C4-2B (cell line): ENCODE measurements at regions not wholly inside any gene's neighbourhood (a gene's known extent, or its start where the extent isn't known, plus 50 kb on each side); places are given as distances from the start of the nearest gene placed in this dataset.

ENCODE experiments used
- ZFX ChIP-seq: fragments of 450-650 bp; IDR thresholded peaks from 2 replicates; pipeline ENCODE4 v1.6.1; 2017
- TF ChIP-seq, protein P1 (sequence below): fragments of 450-650 bp; conservative IDR thresholded peaks from 2 replicates; pipeline ENCODE4 v1.5.1; 2017; ENCODE audit warnings: mild to moderate bottlenecking

DNA sequence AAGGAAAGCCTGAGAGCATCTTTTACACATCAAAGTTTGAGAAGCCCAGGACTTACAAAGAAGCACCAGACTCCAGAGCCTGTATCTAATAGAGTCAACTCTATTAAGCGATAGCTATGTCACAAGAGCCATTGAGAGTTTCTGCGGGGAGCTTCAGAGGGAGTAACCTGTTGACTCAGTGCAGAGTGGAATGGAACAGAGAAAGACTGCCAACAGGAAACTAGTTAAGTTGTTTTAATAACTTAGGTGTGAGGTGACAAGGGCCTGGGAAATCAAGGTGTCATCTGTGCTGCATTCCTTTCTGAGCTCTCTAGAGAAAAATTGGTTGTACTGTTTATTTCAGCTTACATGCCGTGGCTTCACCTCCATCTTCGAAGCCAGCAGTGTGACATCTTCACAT, 513.8 kb upstream of the POU3F3 start:
- TF ChIP-seq, protein P1, sequence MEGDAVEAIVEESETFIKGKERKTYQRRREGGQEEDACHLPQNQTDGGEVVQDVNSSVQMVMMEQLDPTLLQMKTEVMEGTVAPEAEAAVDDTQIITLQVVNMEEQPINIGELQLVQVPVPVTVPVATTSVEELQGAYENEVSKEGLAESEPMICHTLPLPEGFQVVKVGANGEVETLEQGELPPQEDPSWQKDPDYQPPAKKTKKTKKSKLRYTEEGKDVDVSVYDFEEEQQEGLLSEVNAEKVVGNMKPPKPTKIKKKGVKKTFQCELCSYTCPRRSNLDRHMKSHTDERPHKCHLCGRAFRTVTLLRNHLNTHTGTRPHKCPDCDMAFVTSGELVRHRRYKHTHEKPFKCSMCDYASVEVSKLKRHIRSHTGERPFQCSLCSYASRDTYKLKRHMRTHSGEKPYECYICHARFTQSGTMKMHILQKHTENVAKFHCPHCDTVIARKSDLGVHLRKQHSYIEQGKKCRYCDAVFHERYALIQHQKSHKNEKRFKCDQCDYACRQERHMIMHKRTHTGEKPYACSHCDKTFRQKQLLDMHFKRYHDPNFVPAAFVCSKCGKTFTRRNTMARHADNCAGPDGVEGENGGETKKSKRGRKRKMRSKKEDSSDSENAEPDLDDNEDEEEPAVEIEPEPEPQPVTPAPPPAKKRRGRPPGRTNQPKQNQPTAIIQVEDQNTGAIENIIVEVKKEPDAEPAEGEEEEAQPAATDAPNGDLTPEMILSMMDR: no peak
- no peak for TF ChIP-seq ZFX
